SU-DHL-6 (cell line): ENCODE measurements at regions not wholly inside any gene's neighbourhood (a gene's known extent, or its start where the extent isn't known, plus 50 kb on each side); places are given as distances from the start of the nearest gene placed in this dataset.

Source experiments
- H2AFZ ChIP-seq: fragments of 200-600 bp; sonication (generic); 2 replicates; pipeline ENCODE4 v1.6.1; 2014; ENCODE audit warnings: low read depth, mild to moderate bottlenecking, moderate library complexity, mixed read lengths, antibody characterized with exemption, low read length; ENCODE audit not compliant: severe bottlenecking
- H3F3A ChIP-seq: fragments of 200-600 bp; shearing (Covaris generic); 2 replicates; pipeline ENCODE4 v1.6.0; 2016; ENCODE audit warnings: antibody characterized with exemption, mild to moderate bottlenecking; ENCODE audit not compliant: insufficient read depth
- H3K27ac ChIP-seq: fragments of 200-600 bp; sonication (generic); 2 replicates; pipeline ENCODE4 v1.5.1; 2016; ENCODE audit warnings: low read depth, mild to moderate bottlenecking, low read length, moderate library complexity, mixed read lengths
- H3K27me3 ChIP-seq: fragments of 200-600 bp; sonication (generic), shearing (Covaris generic); 2 replicates; pipeline ENCODE4 v1.6.0; 2014; ENCODE audit warnings: mild to moderate bottlenecking, low read length
- H3K36me3 ChIP-seq: fragments of 200-600 bp; sonication (generic); 2 replicates; pipeline ENCODE4 v1.6.1; 2014; ENCODE audit warnings: mild to moderate bottlenecking, low read length, mixed read lengths
- H3K4me2 ChIP-seq: fragments of 300-600, 200-600 bp; shearing (Covaris generic), sonication (generic); 2 replicates; pipeline ENCODE4 v1.6.0; 2014; ENCODE audit warnings: low read length, low read depth, mild to moderate bottlenecking; ENCODE audit not compliant: poor library complexity, severe bottlenecking
- H3K4me3 ChIP-seq: fragments of 200-600 bp; sonication (generic); 2 replicates; pipeline ENCODE4 v1.5.1; 2014; ENCODE audit warnings: antibody characterized with exemption, low read length, mild to moderate bottlenecking, mixed read lengths; ENCODE audit not compliant: insufficient read depth, poor library complexity, severe bottlenecking
- H3K79me2 ChIP-seq: fragments of 200-600 bp; sonication (generic); 2 replicates; pipeline ENCODE4 v1.6.1; 2014; ENCODE audit warnings: mild to moderate bottlenecking, low read length, moderate library complexity; ENCODE audit not compliant: insufficient read depth
- H3K9ac ChIP-seq: fragments of 200-600 bp; sonication (generic); 2 replicates; pipeline ENCODE4 v1.7.0; 2014; ENCODE audit warnings: mild to moderate bottlenecking, low read length
- H3K9me2 ChIP-seq: fragments of 200-600 bp; sonication (generic); replicated peaks from 2 replicates; pipeline ENCODE4 v1.6.1; 2014; ENCODE audit warnings: low read length; ENCODE audit not compliant: insufficient read depth
- H3K9me3 ChIP-seq: fragments of 200-600 bp; sonication (generic); 2 replicates; pipeline ENCODE4 v1.6.1; 2014; ENCODE audit warnings: low read length, mixed read lengths; ENCODE audit not compliant: insufficient read depth
- H4K20me1 ChIP-seq: fragments of 200-600 bp; sonication (generic); 2 replicates; pipeline ENCODE4 v1.6.1; 2014; ENCODE audit warnings: low read depth, mild to moderate bottlenecking, antibody characterized with exemption, low read length, moderate library complexity, mixed read lengths
- EZH2phosphoT487 ChIP-seq: fragments of 200-600 bp; sonication (generic), shearing (Covaris generic); conservative IDR thresholded peaks from 2 replicates; pipeline ENCODE4 v1.6.1; 2018; ENCODE audit warnings: mild to moderate bottlenecking, antibody characterized with exemption, low read length, moderate library complexity, mixed read lengths
- TF ChIP-seq, protein P1 (sequence below): fragments of 200-600 bp; sonication (generic); IDR thresholded peaks from one replicate; pipeline ENCODE4 v1.5.1; 2017; ENCODE audit warnings: antibody characterized with exemption, mild to moderate bottlenecking, low read length, moderate library complexity; ENCODE audit not compliant: insufficient read depth, poor library complexity, severe bottlenecking

DNA sequence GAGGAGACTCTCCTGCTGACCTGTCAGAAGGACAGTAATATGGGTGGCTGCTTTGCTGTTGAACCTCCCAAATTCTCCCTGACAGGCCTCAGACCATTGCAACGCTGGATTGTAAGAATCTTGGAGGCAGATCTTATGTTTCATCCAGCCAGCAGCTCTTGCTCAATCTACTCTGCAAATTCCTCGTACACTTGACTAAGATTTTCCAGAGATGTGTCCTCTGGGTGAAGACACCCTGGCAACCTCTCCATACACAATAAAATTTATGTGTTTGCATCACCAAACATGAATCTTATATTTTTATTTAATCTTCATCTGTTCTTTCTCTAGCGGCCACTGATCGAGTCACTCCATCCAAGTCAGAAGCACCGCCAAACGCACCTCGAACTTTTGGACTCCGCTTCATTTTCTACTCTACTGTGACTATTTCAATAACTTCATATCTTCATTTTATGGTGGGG, 623.1 kb downstream of the ACTR3B start:
- Histone ChIP-seq H3K9me3 (no peaks in the 10 kb centered on the region), H2AFZ (no peak overlapping the region), H3K79me2 (no peaks in the 10 kb centered on the region), H3K9me2 (no peaks in the 10 kb centered on the region), H4K20me1 (no peaks in the 10 kb centered on the region), H3K36me3 (no peaks in the 10 kb centered on the region), H3K9ac (no peak overlapping the region), H3K4me2 (no peak overlapping the region), H3K4me3 (no peak overlapping the region), H3K27ac (no peak overlapping the region), H3F3A (no peaks in the 10 kb centered on the region), H3K27me3 (no peaks in the 10 kb centered on the region)
- TF ChIP-seq EZH2phosphoT487: no peak
- TF ChIP-seq, protein P1, sequence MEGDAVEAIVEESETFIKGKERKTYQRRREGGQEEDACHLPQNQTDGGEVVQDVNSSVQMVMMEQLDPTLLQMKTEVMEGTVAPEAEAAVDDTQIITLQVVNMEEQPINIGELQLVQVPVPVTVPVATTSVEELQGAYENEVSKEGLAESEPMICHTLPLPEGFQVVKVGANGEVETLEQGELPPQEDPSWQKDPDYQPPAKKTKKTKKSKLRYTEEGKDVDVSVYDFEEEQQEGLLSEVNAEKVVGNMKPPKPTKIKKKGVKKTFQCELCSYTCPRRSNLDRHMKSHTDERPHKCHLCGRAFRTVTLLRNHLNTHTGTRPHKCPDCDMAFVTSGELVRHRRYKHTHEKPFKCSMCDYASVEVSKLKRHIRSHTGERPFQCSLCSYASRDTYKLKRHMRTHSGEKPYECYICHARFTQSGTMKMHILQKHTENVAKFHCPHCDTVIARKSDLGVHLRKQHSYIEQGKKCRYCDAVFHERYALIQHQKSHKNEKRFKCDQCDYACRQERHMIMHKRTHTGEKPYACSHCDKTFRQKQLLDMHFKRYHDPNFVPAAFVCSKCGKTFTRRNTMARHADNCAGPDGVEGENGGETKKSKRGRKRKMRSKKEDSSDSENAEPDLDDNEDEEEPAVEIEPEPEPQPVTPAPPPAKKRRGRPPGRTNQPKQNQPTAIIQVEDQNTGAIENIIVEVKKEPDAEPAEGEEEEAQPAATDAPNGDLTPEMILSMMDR: no peak

DNA sequence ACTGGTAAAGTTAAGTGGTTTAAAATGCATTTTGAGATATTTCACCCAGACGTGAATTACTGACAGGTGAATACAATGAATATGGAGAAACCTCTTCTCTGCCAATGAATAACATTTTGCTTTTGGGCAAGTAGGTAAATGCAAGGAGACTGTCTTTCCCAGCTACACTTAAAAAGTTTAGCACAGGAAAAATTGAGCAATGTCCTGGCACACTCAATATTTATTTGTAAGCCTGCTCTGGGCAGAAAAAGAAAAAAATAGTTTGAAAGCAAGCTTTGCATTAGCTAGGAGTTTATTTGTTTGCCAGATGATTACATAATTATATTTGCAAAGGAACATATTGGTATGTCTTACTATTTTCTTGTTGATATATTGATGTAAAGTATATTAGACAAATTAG, 624.2 kb downstream of the ACTR3B start:
- Histone ChIP-seq H3K27ac (no peak overlapping the region), H3K4me2 (no peak overlapping the region), H2AFZ (no peak overlapping the region), H3K36me3 (no peaks in the 10 kb centered on the region), H3K27me3 (no peaks in the 10 kb centered on the region), H3K79me2 (no peaks in the 10 kb centered on the region), H3K4me3 (no peak overlapping the region), H3K9ac (no peak overlapping the region), H3K9me2 (no peaks in the 10 kb centered on the region), H3F3A (no peaks in the 10 kb centered on the region), H3K9me3 (no peaks in the 10 kb centered on the region), H4K20me1 (no peaks in the 10 kb centered on the region)
- TF ChIP-seq, protein P1: no peak
- TF ChIP-seq EZH2phosphoT487: no peak

DNA sequence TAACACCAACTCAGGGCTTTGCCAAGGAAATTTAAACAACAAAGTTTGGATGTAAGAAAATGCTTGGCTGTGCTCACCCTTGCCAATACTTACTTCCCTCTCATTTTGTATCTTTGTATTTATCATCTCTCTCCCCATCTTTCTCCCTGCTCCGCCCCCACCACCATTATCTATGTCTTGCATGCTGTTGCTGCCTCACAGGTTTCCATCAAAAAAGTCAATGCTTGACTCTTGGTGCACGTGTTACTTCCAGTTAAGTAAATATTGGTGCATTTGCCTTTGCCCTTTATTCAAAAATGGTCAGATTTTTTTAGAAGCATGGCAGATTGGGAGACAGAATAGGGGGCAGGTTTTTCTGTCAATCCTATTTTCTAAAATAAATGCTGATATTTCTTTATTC, 626.0 kb downstream of the ACTR3B start:
- no peak overlapping the region for H3K4me3 ChIP-seq
- H3K4me2 ChIP-seq: no peak overlapping the region
- H4K20me1 ChIP-seq: no peaks in the 10 kb centered on the region
- H3K27ac ChIP-seq: no peak overlapping the region
- no peaks in the 10 kb centered on the region for H3K9me2 ChIP-seq
- H3K79me2 ChIP-seq: no peaks in the 10 kb centered on the region
- TF ChIP-seq EZH2phosphoT487: no peak
- TF ChIP-seq, protein P1: no peak
- no peak overlapping the region for H2AFZ ChIP-seq
- no peaks in the 10 kb centered on the region for H3F3A ChIP-seq
- no peaks in the 10 kb centered on the region for H3K9me3 ChIP-seq
- no peaks in the 10 kb centered on the region for H3K27me3 ChIP-seq
- no peak overlapping the region for H3K9ac ChIP-seq
- no peaks in the 10 kb centered on the region for H3K36me3 ChIP-seq
